SIG-M5 (cell line): ENCODE measurements at regions not wholly inside any gene's neighbourhood (a gene's known extent, or its start where the extent isn't known, plus 50 kb on each side); places are given as distances from the start of the nearest gene placed in this dataset.
"Not testable (repeated sequence)": the region's sequence is repeated elsewhere in the genome, so short reads cannot be mapped to it uniquely, and the experiment has no call there.

Experiments used
- DNase-seq: peaks from one replicate; lab custom pipeline; 2025; lab: John Stamatoyannopoulos, UW

- DNase-seq: no peak
Observed at GRCh38 chr14:99035712-99036610, 236.0 kb downstream of the BCL11B start.

GRCh38 chr14:99036611-99037293, 235.2 kb downstream of the BCL11B start:
- DNase-seq: peak; percentile 27

- DNase-seq: not testable (repeated sequence)
Observed at GRCh38 chr14:99037326-99037725, 234.7 kb downstream of the BCL11B start.

GRCh38 chr14:99037777-99038430, 234.1 kb downstream of the BCL11B start:
- no peak for DNase-seq

GRCh38 chr14:99038431-99038820, 233.6 kb downstream of the BCL11B start:
- DNase-seq: no peak

- no peak for DNase-seq
Observed at GRCh38 chr14:99039331-99040041, 232.5 kb downstream of the BCL11B start.

GRCh38 chr14:99040052-99040451, 231.9 kb downstream of the BCL11B start:
- no peak for DNase-seq

GRCh38 chr14:99040711-99041110, 231.3 kb downstream of the BCL11B start:
- no peak for DNase-seq

GRCh38 chr14:99041141-99041819, 230.7 kb downstream of the BCL11B start:
- no peak for DNase-seq

GRCh38 chr14:99041820-99042174, 230.2 kb downstream of the BCL11B start:
- no peak for DNase-seq

GRCh38 chr14:99042381-99043266, 229.4 kb downstream of the BCL11B start:
- DNase-seq: no peak

- DNase-seq: no peak
Observed at GRCh38 chr14:99043267-99043615, 228.8 kb downstream of the BCL11B start.

- no peak for DNase-seq
Observed at GRCh38 chr14:99043756-99044155, 228.2 kb downstream of the BCL11B start.

GRCh38 chr14:99047441-99048031, 224.5 kb downstream of the BCL11B start:
- DNase-seq: no peak

GRCh38 chr14:99050309-99050708, 221.7 kb downstream of the BCL11B start:
- DNase-seq: no peak

- no peak for DNase-seq
Observed at GRCh38 chr14:99052467-99052866, 219.5 kb downstream of the BCL11B start.

- no peak for DNase-seq
Observed at GRCh38 chr14:99055019-99055418, 217.0 kb downstream of the BCL11B start.

GRCh38 chr14:99055816-99056215, 216.2 kb downstream of the BCL11B start:
- DNase-seq: no peak

GRCh38 chr14:99057576-99058083, 214.4 kb downstream of the BCL11B start:
- DNase-seq: no peak

- no peak for DNase-seq
Observed at GRCh38 chr14:99058542-99058941, 213.5 kb downstream of the BCL11B start.
